ENCODE measurements at regions not wholly inside any gene's neighbourhood (a gene's known extent, or its start where the extent isn't known, plus 50 kb on each side); places are given as distances from the start of the nearest gene placed in this dataset.

GRCh38 chr9:81827616-81828296 lies 100.5 kb upstream of the SPATA31D4 start:
- TF ChIP-seq CTCF (conservative IDR thresholded peaks at IDR 0.05; ENCODE audit: low read depth, low read length) (no peak), EZH2 (IDR thresholded peaks at IDR 0.05; ENCODE audit: borderline replicate concordance, low read depth, low read length, poor library complexity, severe bottlenecking) (no peak)
